GM23248 (cell line): ENCODE measurements at regions not wholly inside any gene's neighbourhood (a gene's known extent, or its start where the extent isn't known, plus 50 kb on each side); places are given as distances from the start of the nearest gene placed in this dataset.

Source experiments
- EZH2 ChIP-seq: fragments of 200-600 bp; sonication (generic); IDR thresholded peaks from 2 replicates; pipeline ENCODE4 v1.6.1; 2018; ENCODE audit warnings: antibody characterized with exemption, mild to moderate bottlenecking; ENCODE audit not compliant: insufficient read depth, poor library complexity, severe bottlenecking
- EZH2phosphoT487 ChIP-seq: fragments of 200-600 bp; sonication (generic); IDR thresholded peaks from 2 replicates; pipeline ENCODE4 v1.6.1; 2018; ENCODE audit warnings: antibody characterized with exemption, moderate library complexity, mild to moderate bottlenecking, low read depth; ENCODE audit not compliant: insufficient read depth

GRCh38 chr11:32305460-32305859 lies 129.9 kb downstream of the WT1 start:
- TF ChIP-seq EZH2phosphoT487: no peak
- TF ChIP-seq EZH2: no peak
